Fibroblast of lung (primary cell): ENCODE measurements at regions not wholly inside any gene's neighbourhood (a gene's known extent, or its start where the extent isn't known, plus 50 kb on each side); places are given as distances from the start of the nearest gene placed in this dataset.

Experiments
- CTCF ChIP-seq, 2 donors: IDR thresholded peaks in 1 of 2; conservative IDR thresholded peaks in 1 of 2; 1 replicate in 1 of 2; 2 replicates in 1 of 2; pipeline ENCODE4 v1.5.1; 2011 to 2012; ENCODE audit warnings: low read length in 2 of 2, control low read depth in 1 of 2, inconsistent platforms in 1 of 2, low read depth in 1 of 2, mild to moderate bottlenecking in 1 of 2
- EZH2 ChIP-seq: IDR thresholded peaks from 2 replicates; pipeline ENCODE4 v1.5.1; 2012; ENCODE audit warnings: low read length, control low read depth, mild to moderate bottlenecking; ENCODE audit errors: missing control alignments

GRCh38 chr20:60966766-60967165, 285.3 kb upstream of the CDH4 start:
- TF ChIP-seq CTCF (conservative IDR thresholded peaks at IDR 0.05 in 1 of 2, IDR thresholded peaks at IDR 0.05 in 1 of 2; ENCODE audit: low read depth in 1 of 2, low read length in 2 of 2) = no peak
- no peak for TF ChIP-seq EZH2
